K562 (cell line): ENCODE measurements at regions not wholly inside any gene's neighbourhood (a gene's known extent, or its start where the extent isn't known, plus 50 kb on each side); places are given as distances from the start of the nearest gene placed in this dataset.
A peak's percentile ranks its signal among the peaks of the same experiment; 100 is the strongest.

ENCODE experiments used
- ATAC-seq: fragments of 200-7000 bp; cut with Tn5 transposase; 3 replicates; pipeline ENCODE4 v1.9.1; 2020; ENCODE audit warnings: moderate library complexity
- BruUV-seq: library from RNA; stranded (reverse); fragments of 400-500 nt; replicated peaks from 2 replicates; lab custom pipeline; 2021; lab: Mats Ljungman, UMichigan
- CTCF ChIA-PET: fragments of 300-600 bp; formaldehyde crosslinking; extraction: SDS; loops from one replicate; lab custom pipeline; 2021; ENCODE audit warnings: low intra/inter-chr PET ratio; lab: Yijun Ruan, JAX
- POLR2A ChIA-PET: fragments of 300-600, 350-650 bp; sonication (Branson Sonifier 250); formaldehyde crosslinking; extraction: SDS; loops from one replicate; lab custom pipeline; 2021; ENCODE audit warnings: antibody characterized with exemption, inconsistent platforms; lab: Yijun Ruan, JAX
- DNase-seq, 4 experiments: peaks; one replicate each; pipeline versions ENCODE4 v3.0.0 to v3.0.0-alpha.2; 2011 to 2018; ENCODE audit warnings: low spot score in 3 of 4, mixed read lengths in 3 of 4; ENCODE audit errors: extremely low read depth in 1 of 4
- FAIRE-seq: peaks from 2 replicates; lab custom pipeline; 2011; peaks lifted over from hg19 to GRCh38; lab: Jason Lieb, UNC
- H2AFZ ChIP-seq: 2 replicates; pipeline ENCODE4 v1.6.0; 2011; ENCODE audit warnings: low read depth, low read length, control low read depth, inconsistent platforms
- H3K27ac ChIP-seq: fragments of 200-600 bp; 3 replicates; pipeline ENCODE4 v1.8.0; 2011; ENCODE audit warnings: low read depth, mild to moderate bottlenecking, control low read depth, inconsistent platforms, low read length, moderate library complexity, mixed read lengths; ENCODE audit errors: extremely low read depth
- H3K27me3 ChIP-seq, 2 experiments: fragments of 300-600 bp in 1 of 2; 2 replicates in 1 of 2; 3 replicates in 1 of 2; pipeline versions ENCODE4 v1.6.0 to v1.8.0; 2011; ENCODE audit warnings: inconsistent platforms in 2 of 2, low read length in 2 of 2, mild to moderate bottlenecking in 1 of 2, mixed read lengths in 1 of 2, moderate library complexity in 1 of 2; ENCODE audit not compliant: control insufficient read depth in 2 of 2, insufficient read depth in 2 of 2
- H3K36me3 ChIP-seq: fragments of 300-600 bp; 3 replicates; pipeline ENCODE4 v1.8.0; 2011; ENCODE audit warnings: mild to moderate bottlenecking, low read length, inconsistent platforms; ENCODE audit not compliant: control insufficient read depth, insufficient read depth
- H3K4me1 ChIP-seq, 2 experiments: fragments of 200-600 bp in 1 of 2; replicated peaks in 1 of 2; 2 replicates in 1 of 2; 3 replicates in 1 of 2; pipeline versions ENCODE4 v1.5.1 to v1.8.0; 2011; ENCODE audit warnings: inconsistent platforms in 2 of 2, low read length in 2 of 2, mild to moderate bottlenecking in 1 of 2, mixed read lengths in 1 of 2, moderate library complexity in 1 of 2; ENCODE audit not compliant: control insufficient read depth in 2 of 2, insufficient read depth in 2 of 2
- H3K4me2 ChIP-seq: 2 replicates; pipeline ENCODE4 v1.6.1; 2011; ENCODE audit warnings: low read length, control low read depth, inconsistent platforms, mixed read lengths; ENCODE audit not compliant: insufficient read depth
- H3K4me3 ChIP-seq: fragments of 200-600 bp; sonication (generic), shearing (Covaris generic); 2 replicates; pipeline ENCODE4 v1.5.1; 2016; ENCODE audit warnings: control low read depth, inconsistent platforms
- H3K79me2 ChIP-seq: fragments of 200-600 bp; 3 replicates; pipeline ENCODE4 v1.8.0; 2011; ENCODE audit warnings: low read length, inconsistent platforms; ENCODE audit not compliant: control insufficient read depth, insufficient read depth
- H3K9ac ChIP-seq, 2 experiments: 2 replicates each; pipeline versions ENCODE4 v1.6.0 to v1.6.1; 2011; ENCODE audit warnings: low read depth in 2 of 2, low read length in 2 of 2, control low read depth in 1 of 2, inconsistent platforms in 1 of 2, mild to moderate bottlenecking in 1 of 2, mixed read lengths in 1 of 2; ENCODE audit not compliant: insufficient read depth in 1 of 2
- H3K9me1 ChIP-seq: one replicate; pipeline ENCODE4 v1.6.0; 2011; ENCODE audit warnings: inconsistent platforms, mild to moderate bottlenecking, low read length, moderate library complexity; ENCODE audit not compliant: control insufficient read depth, insufficient read depth
- H3K9me3 ChIP-seq: replicated peaks from 2 replicates; pipeline ENCODE4 v1.5.1; 2011; ENCODE audit warnings: low read depth, low read length, inconsistent platforms; ENCODE audit not compliant: control insufficient read depth, insufficient read depth
- H4K20me1 ChIP-seq: replicated peaks from 2 replicates; pipeline ENCODE4 v1.6.1; 2011; ENCODE audit warnings: low read length, inconsistent platforms, mixed read lengths; ENCODE audit not compliant: control insufficient read depth, insufficient read depth
- CEBPG ChIP-seq, 3 experiments: fragments of 200-800 bp in 1 of 3; sonication (Bioruptor generic) in 1 of 3; sonication (generic) in 1 of 3; formaldehyde crosslinking in 1 of 3; IDR thresholded peaks in 2 of 3; conservative IDR thresholded peaks in 1 of 3; 2 replicates each; pipeline versions ENCODE4 v1.6.1 to v1.8.0; 2016 to 2022; ENCODE audit warnings: missing compliant biosample characterization in 2 of 3, missing genetic modification characterization in 2 of 3, mild to moderate bottlenecking in 1 of 3, missing genetic modification reagents in 1 of 3
- FOXM1 ChIP-seq, 2 experiments: fragments of 450-650 bp in 1 of 2; sonication (generic) in 1 of 2; formaldehyde crosslinking in 1 of 2; IDR thresholded peaks; 2 replicates each; pipeline versions ENCODE4 v1.6.1 to v1.9.0; 2017 to 2022; ENCODE audit warnings: low read depth in 2 of 2, mild to moderate bottlenecking in 2 of 2, missing genetic modification reagents in 1 of 2, moderate library complexity in 1 of 2
- L3MBTL2 ChIP-seq: fragments of 450-650 bp; IDR thresholded peaks from 2 replicates; pipeline ENCODE4 v1.6.1; 2016; ENCODE audit warnings: mild to moderate bottlenecking, moderate library complexity
- NFRKB ChIP-seq: fragments of 450-650 bp; IDR thresholded peaks from 2 replicates; pipeline ENCODE4 v1.6.1; 2016; ENCODE audit warnings: low read depth
- POLR2A ChIP-seq: fragments of 450-650 bp; conservative IDR thresholded peaks from 2 replicates; pipeline ENCODE4 v1.6.1; 2016
- POLR2G ChIP-seq: fragments of 200-400 bp; formaldehyde crosslinking; IDR thresholded peaks from 2 replicates; pipeline ENCODE4 v1.6.1; 2017; ENCODE audit warnings: low read depth, mild to moderate bottlenecking, antibody characterized with exemption, low read length, moderate library complexity
- RBFOX2 ChIP-seq: fragments of 200-400 bp; formaldehyde crosslinking; IDR thresholded peaks from 2 replicates; pipeline ENCODE4 v1.6.1; 2017; ENCODE audit warnings: low read depth, mild to moderate bottlenecking, low read length, moderate library complexity
- TAF7 ChIP-seq: fragments of 450-650 bp; IDR thresholded peaks from 2 replicates; pipeline ENCODE4 v1.6.1; 2016; ENCODE audit warnings: missing genetic modification characterization, missing compliant biosample characterization
- ZNF780A ChIP-seq: fragments of 250-450 bp; sonication (Bioruptor Pico); IDR thresholded peaks from 2 replicates; pipeline ENCODE4 v1.5.0; 2021; ENCODE audit warnings: mild to moderate bottlenecking
- WGBS: fragments of 100-300 bp; shearing (Covaris generic); methylation state at CpG from one replicate; pipeline ENCODE4 v1.1.6; 2016; ENCODE audit warnings: low coverage, mixed read lengths; ENCODE audit not compliant: insufficient coverage; ENCODE audit errors: missing lambda C conversion rate; 5-methylcytosine and 5-hydroxymethylcytosine counted together
- in situ Hi-C: fragments of 300-500 bp; cut with MboI; formaldehyde crosslinking; loops from 4 replicates; pipeline ENCODE4 v1.15.0; 2018; ENCODE audit warnings: inconsistent platforms, mixed read lengths
- intact Hi-C: fragments of 100-400 bp; cut with micrococcal nuclease; formaldehyde crosslinking; loops from 2 replicates; pipeline ENCODE4 v1.14.2; 2022
- TF ChIP-seq, protein P1 (sequence below): sonication (generic); formaldehyde crosslinking; IDR thresholded peaks from 2 replicates; pipeline ENCODE4 v1.8.1; 2023; ENCODE audit warnings: mild to moderate bottlenecking, missing genetic modification reagents
- TF ChIP-seq, protein P2 (sequence below): fragments of 450-650 bp; IDR thresholded peaks from 2 replicates; pipeline ENCODE4 v1.6.1; 2018; ENCODE audit warnings: mild to moderate bottlenecking, low read depth; ENCODE audit not compliant: partially characterized antibody

DNA sequence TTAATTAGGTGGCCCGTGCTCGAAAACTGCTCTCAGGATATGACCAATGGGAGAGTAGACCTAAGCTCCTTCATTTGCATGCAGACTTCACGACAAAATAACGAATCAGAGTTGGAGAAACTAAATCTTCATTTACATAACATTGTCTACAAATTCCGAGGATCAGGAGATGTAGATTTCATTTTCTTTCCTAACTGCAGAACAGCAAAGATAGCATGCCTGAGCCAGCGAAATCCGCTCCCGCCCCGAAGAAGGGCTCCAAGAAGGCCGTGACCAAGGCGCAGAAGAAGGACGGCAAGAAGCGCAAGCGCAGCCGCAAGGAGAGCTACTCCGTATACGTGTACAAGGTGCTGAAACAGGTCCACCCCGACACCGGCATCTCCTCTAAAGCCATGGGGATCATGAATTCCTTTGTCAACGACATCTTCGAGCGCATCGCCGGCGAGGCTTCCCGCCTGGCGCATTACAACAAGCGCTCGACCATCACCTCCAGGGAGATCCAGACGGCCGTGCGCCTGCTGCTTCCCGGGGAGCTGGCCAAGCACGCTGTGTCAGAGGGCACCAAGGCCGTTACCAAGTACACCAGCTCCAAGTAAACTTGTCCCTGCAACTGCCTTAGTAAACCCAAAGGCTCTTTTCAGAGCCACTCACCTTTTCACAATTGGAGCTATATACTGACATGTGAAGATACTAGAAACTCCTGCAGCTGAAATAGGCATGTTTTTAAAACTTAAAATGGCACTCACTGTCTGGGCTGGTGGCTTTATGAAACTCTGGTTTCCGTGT is 96.5 kb downstream of the HFE start:
- FAIRE-seq (no peak), DNase-seq (no peak)
- no peaks in the 10 kb centered on the region for H4K20me1 ChIP-seq
- H3K4me1 ChIP-seq, result peaks cover 0 to 18% of the 10 kb centered on the region in 2 experiments; a peak in 4 of 5 replicates
- peaks cover 21% of the 10 kb centered on the region; the same call in 2 of the 3 replicates for H3K36me3 ChIP-seq
- H3K27ac ChIP-seq, result no peak overlapping the region
- WGBS, result 94% methylated on average over 26 of the region's 36 CpGs
- CTCF ChIA-PET, result no interaction called here
- in situ Hi-C loops, result loop anchor here (25.0 kb wide), 1 partner anchor 379 kb away; no protein-coding TSS in a partner anchor
- intact Hi-C loops, result no loop called here
- BruUV-seq, result no TSS peak
- TF ChIP-seq POLR2G (peak; percentile 43; the same call in 1 of the 2 replicates), CEBPG (CRISPR knock-in tag; IDR thresholded peaks at IDR 0.05) (no peak), CEBPG (tag; conservative IDR thresholded peaks at IDR 0.05 in 1 of 2, IDR thresholded peaks at IDR 0.05 in 1 of 2) (no peak), ZNF780A (CRISPR knock-in tag) (no peak), RBFOX2 (peak; percentile 20; the same call in 1 of the 2 replicates), TAF7 (tag) (no peak), L3MBTL2 (no peak), FOXM1 (IDR thresholded peaks at IDR 0.05; ENCODE audit: low read depth) (no peak), FOXM1 (CRISPR knock-in tag; IDR thresholded peaks at IDR 0.05; ENCODE audit: low read depth) (no peak), POLR2A (no peak), NFRKB (no peak)
- TF ChIP-seq, protein P1, sequence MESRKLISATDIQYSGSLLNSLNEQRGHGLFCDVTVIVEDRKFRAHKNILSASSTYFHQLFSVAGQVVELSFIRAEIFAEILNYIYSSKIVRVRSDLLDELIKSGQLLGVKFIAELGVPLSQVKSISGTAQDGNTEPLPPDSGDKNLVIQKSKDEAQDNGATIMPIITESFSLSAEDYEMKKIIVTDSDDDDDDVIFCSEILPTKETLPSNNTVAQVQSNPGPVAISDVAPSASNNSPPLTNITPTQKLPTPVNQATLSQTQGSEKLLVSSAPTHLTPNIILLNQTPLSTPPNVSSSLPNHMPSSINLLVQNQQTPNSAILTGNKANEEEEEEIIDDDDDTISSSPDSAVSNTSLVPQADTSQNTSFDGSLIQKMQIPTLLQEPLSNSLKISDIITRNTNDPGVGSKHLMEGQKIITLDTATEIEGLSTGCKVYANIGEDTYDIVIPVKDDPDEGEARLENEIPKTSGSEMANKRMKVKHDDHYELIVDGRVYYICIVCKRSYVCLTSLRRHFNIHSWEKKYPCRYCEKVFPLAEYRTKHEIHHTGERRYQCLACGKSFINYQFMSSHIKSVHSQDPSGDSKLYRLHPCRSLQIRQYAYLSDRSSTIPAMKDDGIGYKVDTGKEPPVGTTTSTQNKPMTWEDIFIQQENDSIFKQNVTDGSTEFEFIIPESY (CRISPR knock-in tag), result peak; percentile 93
- TF ChIP-seq, protein P2, sequence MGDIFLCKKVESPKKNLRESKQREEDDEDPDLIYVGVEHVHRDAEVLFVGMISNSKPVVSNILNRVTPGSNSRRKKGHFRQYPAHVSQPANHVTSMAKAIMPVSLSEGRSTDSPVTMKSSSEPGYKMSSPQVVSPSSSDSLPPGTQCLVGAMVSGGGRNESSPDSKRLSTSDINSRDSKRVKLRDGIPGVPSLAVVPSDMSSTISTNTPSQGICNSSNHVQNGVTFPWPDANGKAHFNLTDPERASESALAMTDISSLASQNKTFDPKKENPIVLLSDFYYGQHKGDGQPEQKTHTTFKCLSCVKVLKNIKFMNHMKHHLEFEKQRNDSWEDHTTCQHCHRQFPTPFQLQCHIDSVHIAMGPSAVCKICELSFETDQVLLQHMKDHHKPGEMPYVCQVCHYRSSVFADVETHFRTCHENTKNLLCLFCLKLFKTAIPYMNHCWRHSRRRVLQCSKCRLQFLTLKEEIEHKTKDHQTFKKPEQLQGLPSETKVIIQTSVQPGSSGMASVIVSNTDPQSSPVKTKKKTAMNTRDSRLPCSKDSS, result no peak
- TF ChIP-seq, all 486 proteins: peak for 3
- H2AFZ ChIP-seq, result no peak overlapping the region
- H3K79me2 ChIP-seq, result peaks cover 35% of the 10 kb centered on the region
- ATAC-seq, result no peak
- H3K9me1 ChIP-seq, result no peaks in the 10 kb centered on the region
- H3K4me2 ChIP-seq, result no peak overlapping the region
- H3K9ac ChIP-seq, result no peak overlapping the region
- H3K27me3 ChIP-seq, result no peaks in the 10 kb centered on the region
- POLR2A ChIA-PET, result interaction anchor here (1.2 to 18.6 kb wide), 7 partner anchors 8 to 158 kb away, joined by 3 to 323 read pairs (median 12); a partner anchor contains a TSS
- H3K4me3 ChIP-seq, result no peak overlapping the region
- no peaks in the 10 kb centered on the region for H3K9me3 ChIP-seq
